Activated B cell treated with CpG ODN at 0.5 μM for 24 hours (primary cell): ENCODE measurements at regions not wholly inside any gene's neighbourhood (a gene's known extent, or its start where the extent isn't known, plus 50 kb on each side); places are given as distances from the start of the nearest gene placed in this dataset.

Experiments used
- ATAC-seq: fragments of 200-7000 bp; cut with Tn5 transposase; one replicate; pipeline ENCODE4 v1.10.0; 2021; ENCODE audit warnings: low read depth, mild to moderate bottlenecking, moderate library complexity
- CTCF ChIA-PET: fragments of 350-600 bp; sonication (Branson Sonifier 250); formaldehyde crosslinking; loops from one replicate; lab custom pipeline; 2021; ENCODE audit warnings: antibody characterized with exemption; lab: Charles Lee
- POLR2A ChIA-PET: fragments of 350-600 bp; sonication (Branson Sonifier 250); formaldehyde crosslinking; loops from one replicate; lab custom pipeline; 2021; ENCODE audit warnings: antibody characterized with exemption; lab: Charles Lee
- DNase-seq: peaks from one replicate; pipeline ENCODE4 v3.0.0; 2022
- H3K27ac Mint-ChIP-seq: one replicate; pipeline ENCODE4 v1.8.0; 2020; ENCODE audit warnings: mixed read lengths
- H3K27me3 Mint-ChIP-seq: one replicate; pipeline ENCODE4 v1.8.0; 2021; ENCODE audit warnings: mixed read lengths
- H3K36me3 Mint-ChIP-seq: one replicate; pipeline ENCODE4 v1.8.0; 2021; ENCODE audit warnings: low read depth, mixed read lengths
- H3K4me1 Mint-ChIP-seq: one replicate; pipeline ENCODE4 v1.8.0; 2021; ENCODE audit warnings: mixed read lengths
- H3K4me3 Mint-ChIP-seq: one replicate; pipeline ENCODE4 v1.8.0; 2020; ENCODE audit warnings: mild to moderate bottlenecking, mixed read lengths
- H3K9me3 Mint-ChIP-seq: one replicate; pipeline ENCODE4 v1.8.0; 2020; ENCODE audit warnings: mixed read lengths
- CTCF ChIP-seq: fragments of 200-600 bp; IDR thresholded peaks from one replicate; pipeline ENCODE4 v1.8.0; 2022; ENCODE audit warnings: antibody characterized with exemption, mild to moderate bottlenecking
- intact Hi-C: fragments of 100-400 bp; cut with micrococcal nuclease; formaldehyde crosslinking; loops from one replicate; pipeline ENCODE4 v1.15.1; 2024

GRCh38 chr15:87429754-87430153 lies 826.8 kb downstream of the NTRK3 start:
- H3K27me3 Mint-ChIP-seq, result no peaks in the 10 kb centered on the region
- no peak overlapping the region for H3K27ac Mint-ChIP-seq
- ATAC-seq, result no peak
- no peaks in the 10 kb centered on the region for H3K36me3 Mint-ChIP-seq
- intact Hi-C loops, result no loop called here
- H3K4me3 Mint-ChIP-seq, result no peak overlapping the region
- no peak for DNase-seq
- no peak for TF ChIP-seq CTCF
- ChIA-PET POLR2A (no interaction called here), CTCF (no interaction called here)
- H3K4me1 Mint-ChIP-seq, result no peaks in the 10 kb centered on the region
- no peaks in the 10 kb centered on the region for H3K9me3 Mint-ChIP-seq

GRCh38 chr15:87420017-87420416 lies 836.5 kb downstream of the NTRK3 start:
- CTCF ChIA-PET, result no interaction called here
- Mint-ChIP-seq H3K27ac (no peak overlapping the region), H3K36me3 (no peaks in the 10 kb centered on the region), H3K4me1 (no peaks in the 10 kb centered on the region), H3K4me3 (no peak overlapping the region), H3K27me3 (no peaks in the 10 kb centered on the region), H3K9me3 (peaks cover 1% of the 10 kb centered on the region)
- POLR2A ChIA-PET, result no interaction called here
- DNase-seq (no peak), ATAC-seq (no peak)
- intact Hi-C loops, result no loop called here
- TF ChIP-seq CTCF, result no peak

- DNase-seq (no peak), ATAC-seq (no peak)
- Mint-ChIP-seq H3K27me3 (no peaks in the 10 kb centered on the region), H3K9me3 (peaks cover 1% of the 10 kb centered on the region), H3K4me3 (no peak overlapping the region), H3K27ac (no peak overlapping the region), H3K4me1 (no peaks in the 10 kb centered on the region), H3K36me3 (no peaks in the 10 kb centered on the region)
- TF ChIP-seq CTCF, result no peak
- ChIA-PET CTCF (no interaction called here), POLR2A (no interaction called here)
- intact Hi-C loops, result no loop called here
Observed at GRCh38 chr15:87419344-87419743, 837.2 kb downstream of the NTRK3 start.

- TF ChIP-seq CTCF, result no peak
- no peak for DNase-seq
- Mint-ChIP-seq H3K4me3 (no peak overlapping the region), H3K27me3 (no peaks in the 10 kb centered on the region), H3K9me3 (peaks cover 1% of the 10 kb centered on the region), H3K27ac (no peak overlapping the region), H3K4me1 (no peaks in the 10 kb centered on the region), H3K36me3 (no peaks in the 10 kb centered on the region)
- CTCF ChIA-PET, result no interaction called here
- POLR2A ChIA-PET, result no interaction called here
- ATAC-seq, result no peak
- intact Hi-C loops, result no loop called here
Observed at GRCh38 chr15:87416591-87417257, 839.8 kb downstream of the NTRK3 start.

- Mint-ChIP-seq H3K36me3 (no peaks in the 10 kb centered on the region), H3K4me1 (no peaks in the 10 kb centered on the region), H3K9me3 (peaks cover 3% of the 10 kb centered on the region), H3K4me3 (no peak overlapping the region), H3K27me3 (no peaks in the 10 kb centered on the region), H3K27ac (no peak overlapping the region)
- ChIA-PET CTCF (no interaction called here), POLR2A (no interaction called here)
- ATAC-seq, result no peak
- intact Hi-C loops, result no loop called here
- TF ChIP-seq CTCF, result no peak
- DNase-seq, result no peak
Observed at GRCh38 chr15:87408902-87409301, 847.6 kb downstream of the NTRK3 start.
